ENCODE measurements at regions not wholly inside any gene's neighbourhood (a gene's known extent, or its start where the extent isn't known, plus 50 kb on each side); places are given as distances from the start of the nearest gene placed in this dataset.

- TF ChIP-seq, protein P1, sequence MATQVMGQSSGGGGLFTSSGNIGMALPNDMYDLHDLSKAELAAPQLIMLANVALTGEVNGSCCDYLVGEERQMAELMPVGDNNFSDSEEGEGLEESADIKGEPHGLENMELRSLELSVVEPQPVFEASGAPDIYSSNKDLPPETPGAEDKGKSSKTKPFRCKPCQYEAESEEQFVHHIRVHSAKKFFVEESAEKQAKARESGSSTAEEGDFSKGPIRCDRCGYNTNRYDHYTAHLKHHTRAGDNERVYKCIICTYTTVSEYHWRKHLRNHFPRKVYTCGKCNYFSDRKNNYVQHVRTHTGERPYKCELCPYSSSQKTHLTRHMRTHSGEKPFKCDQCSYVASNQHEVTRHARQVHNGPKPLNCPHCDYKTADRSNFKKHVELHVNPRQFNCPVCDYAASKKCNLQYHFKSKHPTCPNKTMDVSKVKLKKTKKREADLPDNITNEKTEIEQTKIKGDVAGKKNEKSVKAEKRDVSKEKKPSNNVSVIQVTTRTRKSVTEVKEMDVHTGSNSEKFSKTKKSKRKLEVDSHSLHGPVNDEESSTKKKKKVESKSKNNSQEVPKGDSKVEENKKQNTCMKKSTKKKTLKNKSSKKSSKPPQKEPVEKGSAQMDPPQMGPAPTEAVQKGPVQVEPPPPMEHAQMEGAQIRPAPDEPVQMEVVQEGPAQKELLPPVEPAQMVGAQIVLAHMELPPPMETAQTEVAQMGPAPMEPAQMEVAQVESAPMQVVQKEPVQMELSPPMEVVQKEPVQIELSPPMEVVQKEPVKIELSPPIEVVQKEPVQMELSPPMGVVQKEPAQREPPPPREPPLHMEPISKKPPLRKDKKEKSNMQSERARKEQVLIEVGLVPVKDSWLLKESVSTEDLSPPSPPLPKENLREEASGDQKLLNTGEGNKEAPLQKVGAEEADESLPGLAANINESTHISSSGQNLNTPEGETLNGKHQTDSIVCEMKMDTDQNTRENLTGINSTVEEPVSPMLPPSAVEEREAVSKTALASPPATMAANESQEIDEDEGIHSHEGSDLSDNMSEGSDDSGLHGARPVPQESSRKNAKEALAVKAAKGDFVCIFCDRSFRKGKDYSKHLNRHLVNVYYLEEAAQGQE (IDR thresholded peaks at IDR 0.05; ENCODE audit: unreplicated experiment): no peak
Measured at GRCh38 chr9:117636681-117637080, 67.5 kb upstream of the TLR4 start (continued).

GRCh38 chr9:117625154-117625553, 79.0 kb upstream of the TLR4 start:
- Mint-ChIP-seq H3K36me3 (ENCODE audit: low read depth) (peaks cover 3% of the 10 kb centered on the region; the same call in 1 of the 3 replicates), H3K27me3 (ENCODE audit: insufficient read depth, low read depth, poor library complexity) (no peaks in the 10 kb centered on the region), H3K9me3 (peaks cover 17% of the 10 kb centered on the region; the same call in 2 of the 3 replicates), H3K27ac (no peak overlapping the region), H3K4me3 (no peak overlapping the region), H3K4me1 (no peaks in the 10 kb centered on the region; the same call in 1 of the 3 replicates)
- H2AFZ ChIP-seq: no peak overlapping the region
- ATAC-seq (no peak), DNase-seq (ENCODE audit: low spot score) (no peak)
- no peaks in the 10 kb centered on the region for H3K79me2 ChIP-seq (replicated peaks; ENCODE audit: insufficient read depth)
- H3K9me2 ChIP-seq (ENCODE audit: insufficient read depth): no peaks in the 10 kb centered on the region
- no peaks in the 10 kb centered on the region for H3K27me3 ChIP-seq (ENCODE audit: insufficient read depth)
- H3K27ac ChIP-seq (ENCODE audit: low read depth): no peak overlapping the region
- H3F3A ChIP-seq (replicated peaks; ENCODE audit: low read depth): no peaks in the 10 kb centered on the region
- H3K36me3 ChIP-seq (ENCODE audit: insufficient read depth): no peaks in the 10 kb centered on the region
- H3K4me3 ChIP-seq: no peak overlapping the region
- H3K4me2 ChIP-seq: no peak overlapping the region
- H4K20me1 ChIP-seq (replicated peaks; ENCODE audit: insufficient read depth): no peaks in the 10 kb centered on the region
- H3K4me1 ChIP-seq (ENCODE audit: insufficient read depth): no peaks in the 10 kb centered on the region
- TF ChIP-seq ZNF114 (CRISPR knock-in tag; IDR thresholded peaks at IDR 0.05) (no peak), CTCF (conservative IDR thresholded peaks at IDR 0.05; ENCODE audit: low read depth in 2 of 2) (no peak), NANOG (IDR thresholded peaks at IDR 0.05; ENCODE audit: borderline replicate concordance) (no peak), EZH2 (IDR thresholded peaks at IDR 0.05; ENCODE audit: low read depth, unreplicated experiment) (no peak), JUNB (IDR thresholded peaks at IDR 0.05; ENCODE audit: unreplicated experiment) (no peak), POLR2AphosphoS5 (IDR thresholded peaks at IDR 0.05; ENCODE audit: low read depth) (no peak), ZNF331 (CRISPR knock-in tag; IDR thresholded peaks at IDR 0.05; ENCODE audit: low read depth) (no peak), ETS1 (IDR thresholded peaks at IDR 0.05) (no peak), EZH2phosphoT487 (IDR thresholded peaks at IDR 0.05; ENCODE audit: unreplicated experiment) (no peak), CREB1 (CRISPR knock-in tag; IDR thresholded peaks at IDR 0.05; ENCODE audit: low read depth) (no peak), STAT1 (IDR thresholded peaks at IDR 0.05; ENCODE audit: unreplicated experiment) (no peak)
- TF ChIP-seq, protein P1 (IDR thresholded peaks at IDR 0.05; ENCODE audit: unreplicated experiment): no peak
